Neural cell (in vitro differentiated cells): ENCODE measurements at regions not wholly inside any gene's neighbourhood (a gene's known extent, or its start where the extent isn't known, plus 50 kb on each side); places are given as distances from the start of the nearest gene placed in this dataset.

Experiments used
- H2AFZ ChIP-seq: fragments of 200-600, 300-800 bp; sonication (generic), shearing (Covaris generic); 2 replicates; pipeline ENCODE4 v1.6.0; 2014; ENCODE audit warnings: low read depth, mild to moderate bottlenecking, antibody characterized with exemption, low read length, moderate library complexity
- H3F3A ChIP-seq: fragments of 200-600 bp; shearing (Covaris generic); 2 replicates; pipeline ENCODE4 v1.6.1; 2016; ENCODE audit warnings: mild to moderate bottlenecking, moderate library complexity, mixed read lengths, antibody characterized with exemption, low read length; ENCODE audit not compliant: insufficient read depth, poor library complexity, severe bottlenecking
- H3K27ac ChIP-seq: fragments of 200-600, 300-800 bp; sonication (generic), shearing (Covaris generic); 2 replicates; pipeline ENCODE4 v1.5.1; 2014; ENCODE audit warnings: mild to moderate bottlenecking, low read length, moderate library complexity
- H3K27me3 ChIP-seq: fragments of 300-800, 200-600 bp; sonication (generic), shearing (Covaris generic); 2 replicates; pipeline ENCODE4 v1.6.0; 2014; ENCODE audit warnings: mild to moderate bottlenecking, low read depth, low read length, moderate library complexity; ENCODE audit not compliant: insufficient read depth
- H3K36me3 ChIP-seq: fragments of 300-800, 200-600 bp; sonication (generic), shearing (Covaris generic); 2 replicates; pipeline ENCODE4 v1.5.1; 2014; ENCODE audit warnings: mild to moderate bottlenecking, antibody characterized with exemption, low read length, moderate library complexity; ENCODE audit not compliant: insufficient read depth
- H3K4me2 ChIP-seq: fragments of 300-800, 200-600 bp; sonication (generic), shearing (Covaris generic); 2 replicates; pipeline ENCODE4 v1.6.0; 2014; ENCODE audit warnings: mild to moderate bottlenecking, low read length
- H3K4me3 ChIP-seq: fragments of 300-800, 200-600 bp; sonication (generic), shearing (Covaris generic); 2 replicates; pipeline ENCODE4 v1.5.1; 2014; ENCODE audit warnings: mild to moderate bottlenecking, low read length, moderate library complexity
- H3K79me2 ChIP-seq: fragments of 200-600 bp; shearing (Covaris generic); replicated peaks from 2 replicates; pipeline ENCODE4 v1.6.0; 2014; ENCODE audit warnings: mild to moderate bottlenecking, low read length, moderate library complexity; ENCODE audit not compliant: insufficient read depth
- H3K9ac ChIP-seq: fragments of 300-800, 200-600 bp; sonication (generic), shearing (Covaris generic); 2 replicates; pipeline ENCODE4 v1.6.1; 2016; ENCODE audit warnings: mild to moderate bottlenecking, low read length, mixed read lengths
- H3K9me2 ChIP-seq: fragments of 200-600 bp; shearing (Covaris generic); 2 replicates; pipeline ENCODE4 v1.6.1; 2016; ENCODE audit warnings: mild to moderate bottlenecking, low read length, mixed read lengths; ENCODE audit not compliant: insufficient read depth
- H3K9me3 ChIP-seq: fragments of 200-600, 300-800 bp; sonication (generic), shearing (Covaris generic); 2 replicates; pipeline ENCODE4 v1.6.1; 2016; ENCODE audit warnings: mild to moderate bottlenecking, mixed run types, low read length, moderate library complexity, mixed read lengths
- H4K20me1 ChIP-seq: fragments of 200-600 bp; shearing (Covaris generic); 2 replicates; pipeline ENCODE4 v1.6.1; 2016; ENCODE audit warnings: mild to moderate bottlenecking, mixed run types; ENCODE audit not compliant: insufficient read depth
- CTCF ChIP-seq: fragments of 450-650 bp; IDR thresholded peaks from 2 replicates; pipeline ENCODE4 v1.5.1; 2014; ENCODE audit warnings: antibody characterized with exemption, mild to moderate bottlenecking, moderate library complexity; ENCODE audit not compliant: poor library complexity, severe bottlenecking
- EP300 ChIP-seq: fragments of 450-650 bp; conservative IDR thresholded peaks from 2 replicates; pipeline ENCODE4 v1.6.1; 2014; ENCODE audit warnings: antibody characterized with exemption, mild to moderate bottlenecking, moderate library complexity; ENCODE audit not compliant: poor library complexity, severe bottlenecking
- EZH2 ChIP-seq: fragments of 200-600, 300-800 bp; shearing (Covaris generic), sonication (generic); IDR thresholded peaks from 2 replicates; pipeline ENCODE4 v1.6.1; 2014; ENCODE audit warnings: antibody characterized with exemption, low read length, borderline replicate concordance, mild to moderate bottlenecking; ENCODE audit not compliant: insufficient read depth, poor library complexity, severe bottlenecking
- MXI1 ChIP-seq: fragments of 450-650 bp; conservative IDR thresholded peaks from 2 replicates; pipeline ENCODE4 v1.6.1; 2014; ENCODE audit warnings: antibody characterized with exemption, mild to moderate bottlenecking; ENCODE audit not compliant: poor library complexity, severe bottlenecking
- POLR2AphosphoS5 ChIP-seq: IDR thresholded peaks from 2 replicates; pipeline ENCODE4 v1.6.1; 2012
- RAD21 ChIP-seq: fragments of 450-650 bp; conservative IDR thresholded peaks from 2 replicates; pipeline ENCODE4 v1.6.1; 2014; ENCODE audit warnings: antibody characterized with exemption, mild to moderate bottlenecking, moderate library complexity
- REST ChIP-seq: IDR thresholded peaks from 2 replicates; pipeline ENCODE4 v1.6.1; 2012; ENCODE audit warnings: borderline replicate concordance
- SMC3 ChIP-seq: fragments of 450-650 bp; conservative IDR thresholded peaks from 2 replicates; pipeline ENCODE4 v1.6.1; 2014; ENCODE audit warnings: antibody characterized with exemption, mild to moderate bottlenecking, moderate library complexity; ENCODE audit not compliant: poor library complexity
- TAF1 ChIP-seq: IDR thresholded peaks from 2 replicates; pipeline ENCODE4 v1.6.1; 2012; ENCODE audit warnings: low read depth

- no peak overlapping the region for H3K9ac ChIP-seq
- H3K4me3 ChIP-seq = no peak overlapping the region
- no peaks in the 10 kb centered on the region for H3K27me3 ChIP-seq
- H3K79me2 ChIP-seq = no peaks in the 10 kb centered on the region
- H2AFZ ChIP-seq = no peak overlapping the region
- H3K27ac ChIP-seq = no peak overlapping the region
- H4K20me1 ChIP-seq = no peaks in the 10 kb centered on the region
- no peaks in the 10 kb centered on the region for H3K36me3 ChIP-seq
- H3K9me2 ChIP-seq = no peaks in the 10 kb centered on the region
- no peaks in the 10 kb centered on the region for H3K9me3 ChIP-seq
- TF ChIP-seq EP300 = no peak
- no peak for TF ChIP-seq TAF1
- no peak for TF ChIP-seq MXI1
- no peak for TF ChIP-seq EZH2
- no peak for TF ChIP-seq RAD21
- no peaks in the 10 kb centered on the region for H3F3A ChIP-seq
- H3K4me2 ChIP-seq = no peak overlapping the region
Measured at GRCh38 chr10:4686644-4686996, 139.4 kb upstream of the AKR1E2 start.

- no peaks in the 10 kb centered on the region for H3K27me3 ChIP-seq
- H3K4me2 ChIP-seq = no peak overlapping the region
- no peak for TF ChIP-seq MXI1
- TF ChIP-seq TAF1 = no peak
- TF ChIP-seq CTCF = no peak
- TF ChIP-seq EP300 = no peak
- TF ChIP-seq POLR2AphosphoS5 = no peak
- no peak for TF ChIP-seq SMC3
- no peak for TF ChIP-seq EZH2
- TF ChIP-seq REST = no peak
- TF ChIP-seq RAD21 = no peak
- no peaks in the 10 kb centered on the region for H3K9me3 ChIP-seq
- H3K9ac ChIP-seq = no peak overlapping the region
- no peaks in the 10 kb centered on the region for H3K9me2 ChIP-seq
- H2AFZ ChIP-seq = no peak overlapping the region
- no peak overlapping the region for H3K4me3 ChIP-seq
- H3F3A ChIP-seq = no peaks in the 10 kb centered on the region
- no peaks in the 10 kb centered on the region for H4K20me1 ChIP-seq
- H3K36me3 ChIP-seq = no peaks in the 10 kb centered on the region
- H3K79me2 ChIP-seq = no peaks in the 10 kb centered on the region
- no peak overlapping the region for H3K27ac ChIP-seq
Measured at GRCh38 chr10:4685904-4686643, 139.9 kb upstream of the AKR1E2 start.
